ENCODE measurements at regions not wholly inside any gene's neighbourhood (a gene's known extent, or its start where the extent isn't known, plus 50 kb on each side); places are given as distances from the start of the nearest gene placed in this dataset.

GRCh38 chr10:31745612-31746376 is 182.8 kb downstream of the ARHGAP12 start:
- TF ChIP-seq RCOR1 (IDR thresholded peaks at IDR 0.05; ENCODE audit: low read depth, low read length) (no peak), REST (IDR thresholded peaks at IDR 0.05) (no peak), CTCF (IDR thresholded peaks at IDR 0.05) (no peak), POLR2A (IDR thresholded peaks at IDR 0.05; ENCODE audit: low read length) (no peak), NPAS2 (CRISPR knock-in tag; IDR thresholded peaks at IDR 0.05; ENCODE audit: borderline replicate concordance) (no peak), KDM5A (IDR thresholded peaks at IDR 0.05) (no peak), ESRRA (IDR thresholded peaks at IDR 0.05; ENCODE audit: borderline replicate concordance, low read length) (no peak), BCL3 (IDR thresholded peaks at IDR 0.05) (no peak), EHF (CRISPR knock-in tag; IDR thresholded peaks at IDR 0.05) (no peak), TFCP2L1 (CRISPR knock-in tag; IDR thresholded peaks at IDR 0.05) (no peak), USF2 (IDR thresholded peaks at IDR 0.05) (no peak), RARB (CRISPR knock-in tag; IDR thresholded peaks at IDR 0.05) (no peak), SREBF2 (IDR thresholded peaks at IDR 0.05) (no peak), EP300 (IDR thresholded peaks at IDR 0.05) (no peak)
